ENCODE measurements at regions not wholly inside any gene's neighbourhood (a gene's known extent, or its start where the extent isn't known, plus 50 kb on each side); places are given as distances from the start of the nearest gene placed in this dataset.

DNA sequence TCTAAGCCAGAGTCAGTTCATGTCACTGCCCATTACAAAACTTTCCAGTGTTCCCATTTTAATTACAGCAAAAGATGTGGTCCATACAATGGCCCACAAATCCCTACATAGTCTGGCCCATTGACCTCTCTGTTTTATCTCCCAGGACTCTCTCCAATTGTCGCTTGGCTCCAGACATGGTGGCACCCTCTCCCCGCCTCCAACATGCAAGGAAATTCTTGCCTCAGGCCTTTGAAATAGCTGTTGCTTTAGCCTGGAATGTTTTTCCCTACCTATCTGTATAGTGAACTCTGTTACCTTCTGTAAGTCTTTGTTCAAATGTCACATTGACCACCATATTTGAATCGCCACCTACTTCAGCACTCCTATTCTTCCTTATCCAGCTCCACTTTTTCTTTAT, 377.3 kb upstream of the MCTP2 start (continued):
- TF ChIP-seq, protein P1, sequence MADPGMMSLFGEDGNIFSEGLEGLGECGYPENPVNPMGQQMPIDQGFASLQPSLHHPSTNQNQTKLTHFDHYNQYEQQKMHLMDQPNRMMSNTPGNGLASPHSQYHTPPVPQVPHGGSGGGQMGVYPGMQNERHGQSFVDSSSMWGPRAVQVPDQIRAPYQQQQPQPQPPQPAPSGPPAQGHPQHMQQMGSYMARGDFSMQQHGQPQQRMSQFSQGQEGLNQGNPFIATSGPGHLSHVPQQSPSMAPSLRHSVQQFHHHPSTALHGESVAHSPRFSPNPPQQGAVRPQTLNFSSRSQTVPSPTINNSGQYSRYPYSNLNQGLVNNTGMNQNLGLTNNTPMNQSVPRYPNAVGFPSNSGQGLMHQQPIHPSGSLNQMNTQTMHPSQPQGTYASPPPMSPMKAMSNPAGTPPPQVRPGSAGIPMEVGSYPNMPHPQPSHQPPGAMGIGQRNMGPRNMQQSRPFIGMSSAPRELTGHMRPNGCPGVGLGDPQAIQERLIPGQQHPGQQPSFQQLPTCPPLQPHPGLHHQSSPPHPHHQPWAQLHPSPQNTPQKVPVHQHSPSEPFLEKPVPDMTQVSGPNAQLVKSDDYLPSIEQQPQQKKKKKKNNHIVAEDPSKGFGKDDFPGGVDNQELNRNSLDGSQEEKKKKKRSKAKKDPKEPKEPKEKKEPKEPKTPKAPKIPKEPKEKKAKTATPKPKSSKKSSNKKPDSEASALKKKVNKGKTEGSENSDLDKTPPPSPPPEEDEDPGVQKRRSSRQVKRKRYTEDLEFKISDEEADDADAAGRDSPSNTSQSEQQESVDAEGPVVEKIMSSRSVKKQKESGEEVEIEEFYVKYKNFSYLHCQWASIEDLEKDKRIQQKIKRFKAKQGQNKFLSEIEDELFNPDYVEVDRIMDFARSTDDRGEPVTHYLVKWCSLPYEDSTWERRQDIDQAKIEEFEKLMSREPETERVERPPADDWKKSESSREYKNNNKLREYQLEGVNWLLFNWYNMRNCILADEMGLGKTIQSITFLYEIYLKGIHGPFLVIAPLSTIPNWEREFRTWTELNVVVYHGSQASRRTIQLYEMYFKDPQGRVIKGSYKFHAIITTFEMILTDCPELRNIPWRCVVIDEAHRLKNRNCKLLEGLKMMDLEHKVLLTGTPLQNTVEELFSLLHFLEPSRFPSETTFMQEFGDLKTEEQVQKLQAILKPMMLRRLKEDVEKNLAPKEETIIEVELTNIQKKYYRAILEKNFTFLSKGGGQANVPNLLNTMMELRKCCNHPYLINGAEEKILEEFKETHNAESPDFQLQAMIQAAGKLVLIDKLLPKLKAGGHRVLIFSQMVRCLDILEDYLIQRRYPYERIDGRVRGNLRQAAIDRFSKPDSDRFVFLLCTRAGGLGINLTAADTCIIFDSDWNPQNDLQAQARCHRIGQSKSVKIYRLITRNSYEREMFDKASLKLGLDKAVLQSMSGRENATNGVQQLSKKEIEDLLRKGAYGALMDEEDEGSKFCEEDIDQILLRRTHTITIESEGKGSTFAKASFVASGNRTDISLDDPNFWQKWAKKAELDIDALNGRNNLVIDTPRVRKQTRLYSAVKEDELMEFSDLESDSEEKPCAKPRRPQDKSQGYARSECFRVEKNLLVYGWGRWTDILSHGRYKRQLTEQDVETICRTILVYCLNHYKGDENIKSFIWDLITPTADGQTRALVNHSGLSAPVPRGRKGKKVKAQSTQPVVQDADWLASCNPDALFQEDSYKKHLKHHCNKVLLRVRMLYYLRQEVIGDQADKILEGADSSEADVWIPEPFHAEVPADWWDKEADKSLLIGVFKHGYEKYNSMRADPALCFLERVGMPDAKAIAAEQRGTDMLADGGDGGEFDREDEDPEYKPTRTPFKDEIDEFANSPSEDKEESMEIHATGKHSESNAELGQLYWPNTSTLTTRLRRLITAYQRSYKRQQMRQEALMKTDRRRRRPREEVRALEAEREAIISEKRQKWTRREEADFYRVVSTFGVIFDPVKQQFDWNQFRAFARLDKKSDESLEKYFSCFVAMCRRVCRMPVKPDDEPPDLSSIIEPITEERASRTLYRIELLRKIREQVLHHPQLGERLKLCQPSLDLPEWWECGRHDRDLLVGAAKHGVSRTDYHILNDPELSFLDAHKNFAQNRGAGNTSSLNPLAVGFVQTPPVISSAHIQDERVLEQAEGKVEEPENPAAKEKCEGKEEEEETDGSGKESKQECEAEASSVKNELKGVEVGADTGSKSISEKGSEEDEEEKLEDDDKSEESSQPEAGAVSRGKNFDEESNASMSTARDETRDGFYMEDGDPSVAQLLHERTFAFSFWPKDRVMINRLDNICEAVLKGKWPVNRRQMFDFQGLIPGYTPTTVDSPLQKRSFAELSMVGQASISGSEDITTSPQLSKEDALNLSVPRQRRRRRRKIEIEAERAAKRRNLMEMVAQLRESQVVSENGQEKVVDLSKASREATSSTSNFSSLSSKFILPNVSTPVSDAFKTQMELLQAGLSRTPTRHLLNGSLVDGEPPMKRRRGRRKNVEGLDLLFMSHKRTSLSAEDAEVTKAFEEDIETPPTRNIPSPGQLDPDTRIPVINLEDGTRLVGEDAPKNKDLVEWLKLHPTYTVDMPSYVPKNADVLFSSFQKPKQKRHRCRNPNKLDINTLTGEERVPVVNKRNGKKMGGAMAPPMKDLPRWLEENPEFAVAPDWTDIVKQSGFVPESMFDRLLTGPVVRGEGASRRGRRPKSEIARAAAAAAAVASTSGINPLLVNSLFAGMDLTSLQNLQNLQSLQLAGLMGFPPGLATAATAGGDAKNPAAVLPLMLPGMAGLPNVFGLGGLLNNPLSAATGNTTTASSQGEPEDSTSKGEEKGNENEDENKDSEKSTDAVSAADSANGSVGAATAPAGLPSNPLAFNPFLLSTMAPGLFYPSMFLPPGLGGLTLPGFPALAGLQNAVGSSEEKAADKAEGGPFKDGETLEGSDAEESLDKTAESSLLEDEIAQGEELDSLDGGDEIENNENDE (IDR thresholded peaks at IDR 0.05; ENCODE audit: insufficient replicate concordance, low read length) = no peak
- TF ChIP-seq RNF2 (IDR thresholded peaks at IDR 0.05; ENCODE audit: borderline replicate concordance, low read depth, low read length, missing control alignments, poor library complexity, severe bottlenecking) (no peak), TBP (IDR thresholded peaks at IDR 0.05; ENCODE audit: low read depth, low read length) (no peak), MAFK (IDR thresholded peaks at IDR 0.05; ENCODE audit: low read depth, low read length) (no peak), TEAD4 (IDR thresholded peaks at IDR 0.05; ENCODE audit: low read depth, low read length) (no peak), NANOG (IDR thresholded peaks at IDR 0.05; ENCODE audit: insufficient read depth, low read depth, low read length, poor library complexity, severe bottlenecking) (no peak), RXRA (IDR thresholded peaks at IDR 0.05; ENCODE audit: insufficient read depth, low read depth, low read length) (no peak)
- TF ChIP-seq, protein P2, sequence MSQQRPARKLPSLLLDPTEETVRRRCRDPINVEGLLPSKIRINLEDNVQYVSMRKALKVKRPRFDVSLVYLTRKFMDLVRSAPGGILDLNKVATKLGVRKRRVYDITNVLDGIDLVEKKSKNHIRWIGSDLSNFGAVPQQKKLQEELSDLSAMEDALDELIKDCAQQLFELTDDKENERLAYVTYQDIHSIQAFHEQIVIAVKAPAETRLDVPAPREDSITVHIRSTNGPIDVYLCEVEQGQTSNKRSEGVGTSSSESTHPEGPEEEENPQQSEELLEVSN (IDR thresholded peaks at IDR 0.05) = no peak

All from H1 (cell line).